HUES48 (cell line): ENCODE measurements at regions not wholly inside any gene's neighbourhood (a gene's known extent, or its start where the extent isn't known, plus 50 kb on each side); places are given as distances from the start of the nearest gene placed in this dataset.
"Not testable (repeated sequence)": the region's sequence is repeated elsewhere in the genome, so short reads cannot be mapped to it uniquely, and the experiment has no call there.

Experiments
- H3K27ac ChIP-seq: one replicate; pipeline ENCODE4 v1.7.0; 2013; ENCODE audit warnings: low read depth, low read length, inconsistent platforms
- H3K27me3 ChIP-seq: 2 replicates; pipeline ENCODE4 v1.6.1; 2013; ENCODE audit warnings: mild to moderate bottlenecking, low read length; ENCODE audit not compliant: control insufficient read depth, insufficient read depth
- H3K36me3 ChIP-seq: 2 replicates; pipeline ENCODE4 v1.6.1; 2013; ENCODE audit warnings: low read length; ENCODE audit not compliant: control insufficient read depth, insufficient read depth
- H3K4me1 ChIP-seq: 2 replicates; pipeline ENCODE4 v1.6.1; 2013; ENCODE audit warnings: mild to moderate bottlenecking, low read length; ENCODE audit not compliant: control insufficient read depth, insufficient read depth
- H3K4me3 ChIP-seq: 2 replicates; pipeline ENCODE4 v1.5.1; 2013; ENCODE audit warnings: mild to moderate bottlenecking, low read depth, low read length
- H3K9ac ChIP-seq: 2 replicates; pipeline ENCODE4 v1.6.1; 2013; ENCODE audit warnings: mild to moderate bottlenecking, low read depth, low read length, moderate library complexity
- H3K9me3 ChIP-seq: 2 replicates; pipeline ENCODE4 v1.6.1; 2013; ENCODE audit warnings: low read length; ENCODE audit not compliant: control insufficient read depth, insufficient read depth

DNA sequence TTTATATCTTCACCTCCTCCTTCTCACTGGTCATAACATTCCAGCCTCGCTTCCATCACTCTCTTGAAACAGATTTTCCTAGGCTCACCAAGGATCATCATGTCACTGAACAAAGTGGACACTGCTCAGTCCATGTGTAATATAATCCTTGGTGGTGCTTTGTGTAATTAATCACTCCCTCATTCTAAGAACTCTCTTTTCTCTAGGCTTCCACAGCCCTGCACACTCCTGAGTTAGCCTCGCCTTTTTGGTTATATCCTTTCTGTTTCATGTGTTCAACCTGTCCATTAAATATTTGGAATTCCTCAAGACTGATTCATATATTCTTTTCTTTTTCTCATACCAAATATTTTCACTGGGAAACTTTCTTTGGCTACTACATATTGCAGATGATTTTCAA is 440.8 kb downstream of the PYDC2 start:
- Histone ChIP-seq H3K4me3 (no peak overlapping the region), H3K36me3 (no peaks in the 10 kb centered on the region), H3K4me1 (no peaks in the 10 kb centered on the region), H3K9me3 (peaks cover 3% of the 10 kb centered on the region; the same call in 1 of the 2 replicates), H3K27ac (no peak overlapping the region), H3K9ac (no peak overlapping the region), H3K27me3 (no peaks in the 10 kb centered on the region)

DNA sequence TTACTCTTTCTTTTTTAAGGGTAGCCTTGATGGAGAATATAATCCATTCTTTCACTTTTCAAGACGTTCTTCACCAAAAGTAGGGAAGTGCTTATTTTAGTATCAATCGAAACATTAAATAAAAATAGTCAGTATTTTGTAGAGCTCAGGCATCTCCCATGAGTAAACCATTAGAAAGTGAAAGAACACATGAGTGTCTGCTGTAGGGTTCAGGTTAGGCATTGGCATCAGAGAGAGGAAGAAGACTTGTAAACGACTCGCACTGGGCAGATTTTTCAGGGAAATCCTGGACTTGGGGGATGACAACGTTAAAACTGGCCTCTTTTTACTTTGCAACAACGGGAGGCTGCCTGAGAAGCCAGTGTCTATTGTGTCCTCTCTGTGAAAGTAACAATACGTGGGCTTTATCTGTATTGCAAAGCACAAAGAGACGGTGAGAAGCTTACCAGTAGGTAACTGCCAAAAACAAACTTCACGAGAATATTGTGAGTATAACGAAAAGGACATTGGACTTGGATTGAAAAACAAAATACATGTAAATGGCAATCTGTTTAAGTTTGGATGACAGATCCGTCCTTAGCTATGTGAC is 451.7 kb downstream of the PYDC2 start:
- Histone ChIP-seq H3K27ac (no peak overlapping the region), H3K36me3 (peaks cover 19% of the 10 kb centered on the region; the same call in 1 of the 2 replicates), H3K4me1 (no peaks in the 10 kb centered on the region), H3K9ac (no peak overlapping the region), H3K4me3 (no peak overlapping the region), H3K9me3 (no peaks in the 10 kb centered on the region), H3K27me3 (no peaks in the 10 kb centered on the region)

DNA sequence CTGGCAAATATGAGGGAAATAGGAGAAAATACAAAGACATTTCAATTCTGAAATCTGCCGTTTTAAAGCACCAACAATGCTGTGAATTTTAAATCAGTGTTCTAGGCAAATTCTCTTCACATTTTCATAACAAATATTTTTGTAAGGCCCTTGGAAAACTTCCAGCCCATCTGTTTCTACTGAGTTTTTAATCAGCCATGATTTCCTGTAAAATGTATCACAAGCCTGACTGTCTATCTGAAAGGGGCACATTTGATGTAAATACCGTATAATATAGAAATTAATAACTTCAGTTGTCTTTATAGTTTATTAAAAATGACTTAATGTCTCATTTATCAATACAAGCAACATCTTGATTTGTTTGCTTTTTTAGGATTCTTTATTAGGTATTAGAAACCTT is 454.7 kb downstream of the PYDC2 start:
- no peak overlapping the region for H3K9ac ChIP-seq
- no peak overlapping the region for H3K27ac ChIP-seq
- no peaks in the 10 kb centered on the region for H3K9me3 ChIP-seq
- H3K36me3 ChIP-seq = peaks cover 19% of the 10 kb centered on the region; the same call in 1 of the 2 replicates
- no peak overlapping the region for H3K4me3 ChIP-seq
- no peaks in the 10 kb centered on the region for H3K27me3 ChIP-seq
- H3K4me1 ChIP-seq = no peaks in the 10 kb centered on the region

DNA sequence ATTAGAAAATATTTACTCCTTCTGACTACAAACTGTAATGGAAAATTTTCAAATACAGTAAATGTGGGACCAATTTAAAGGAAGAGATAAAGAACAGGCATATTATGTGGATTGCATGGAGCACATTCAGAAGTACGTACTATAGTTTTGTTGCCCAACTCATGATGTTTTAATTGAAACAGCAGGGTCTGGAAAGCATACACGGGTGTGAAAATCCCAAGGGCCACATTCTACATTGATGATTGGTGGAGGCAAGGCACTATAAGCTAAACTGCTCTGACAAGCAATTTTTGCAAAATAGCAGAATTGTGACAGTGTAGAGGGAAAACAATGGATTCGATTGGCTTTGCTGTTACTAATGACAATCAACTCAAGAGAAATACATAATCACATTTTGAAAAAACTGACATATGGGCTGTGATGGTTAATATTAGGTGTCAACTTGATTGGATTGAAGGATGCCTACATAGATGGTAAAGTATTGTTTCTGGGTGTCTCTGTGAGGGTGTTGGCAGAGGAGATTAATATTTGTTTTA is 458.6 kb downstream of the PYDC2 start:
- H3K9me3 ChIP-seq = no peaks in the 10 kb centered on the region
- no peak overlapping the region for H3K27ac ChIP-seq
- H3K4me1 ChIP-seq = 0 out of 2 replicates have a peak, but pooled peaks cover 2% of the 10 kb centered on the region
- H3K27me3 ChIP-seq = no peaks in the 10 kb centered on the region
- peaks cover 15% of the 10 kb centered on the region; the same call in 1 of the 2 replicates for H3K36me3 ChIP-seq
- no peak overlapping the region for H3K4me3 ChIP-seq
- no peak overlapping the region for H3K9ac ChIP-seq

DNA sequence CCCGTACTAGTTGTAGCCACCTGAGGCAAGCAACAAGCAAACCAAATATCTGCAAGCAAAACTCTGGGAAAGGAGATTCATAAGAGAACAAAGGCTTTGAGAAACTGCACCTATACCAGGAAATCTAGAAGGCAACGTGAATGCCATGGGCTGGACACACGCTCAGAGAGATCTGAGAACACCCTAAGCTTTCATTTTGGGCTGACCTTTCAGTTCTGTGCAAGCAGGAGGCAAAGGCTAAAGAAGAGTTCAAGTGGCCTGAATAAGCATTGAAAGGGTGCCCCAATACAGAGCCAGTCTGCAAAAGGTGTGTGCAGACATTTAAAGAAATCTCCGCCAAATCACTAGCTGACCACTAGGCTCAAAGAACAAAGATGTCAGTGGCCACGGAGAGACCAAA is 461.6 kb downstream of the PYDC2 start:
- Histone ChIP-seq H3K4me1 (peaks cover 16% of the 10 kb centered on the region), H3K4me3 (no peak overlapping the region), H3K36me3 (no peaks in the 10 kb centered on the region)

DNA sequence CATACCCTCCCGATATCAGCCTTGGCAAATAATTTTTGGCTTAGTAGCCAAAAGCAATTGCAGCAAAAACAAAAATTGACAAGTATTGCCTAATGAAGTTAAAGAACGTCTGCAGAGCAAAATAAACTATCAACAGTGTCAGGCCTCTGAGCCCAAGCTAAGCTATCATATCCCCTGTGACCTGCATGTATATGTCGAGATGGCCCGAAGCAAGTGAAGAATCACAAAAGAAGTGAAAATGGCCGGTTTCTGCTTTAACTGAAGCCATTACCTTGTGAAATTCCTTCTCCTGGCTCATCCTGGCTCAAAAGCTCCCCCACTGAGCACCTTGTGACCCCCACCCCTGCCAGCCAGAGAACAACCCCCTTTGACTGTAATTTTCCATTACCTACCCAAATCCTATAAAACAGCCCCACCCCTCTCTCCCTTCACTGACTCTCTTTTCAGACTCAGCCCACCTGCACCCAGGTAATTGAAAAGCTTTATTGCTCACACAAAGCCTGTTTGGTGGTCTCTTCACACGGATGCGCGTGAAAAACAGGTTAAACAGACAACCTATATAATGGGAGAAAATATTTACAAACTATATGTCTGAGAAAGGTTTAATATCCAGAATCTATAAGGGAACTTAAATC is 466.3 kb downstream of the PYDC2 start:
- not testable (repeated sequence) for H3K9me3 ChIP-seq, H3K36me3 ChIP-seq, H3K27me3 ChIP-seq
- H3K27ac ChIP-seq = peak overlapping the region; percentile 59
- H3K4me3 ChIP-seq = peak overlapping the region; percentile 65
- H3K4me1 ChIP-seq = peaks cover 21% of the 10 kb centered on the region
- H3K9ac ChIP-seq = peak overlapping the region; percentile 85

More for the DNA sequence above, 461.6 kb downstream of the PYDC2 start:
- Histone ChIP-seq H3K27me3 (no peaks in the 10 kb centered on the region), H3K9ac (no peak overlapping the region), H3K9me3 (no peaks in the 10 kb centered on the region), H3K27ac (no peak overlapping the region)

DNA sequence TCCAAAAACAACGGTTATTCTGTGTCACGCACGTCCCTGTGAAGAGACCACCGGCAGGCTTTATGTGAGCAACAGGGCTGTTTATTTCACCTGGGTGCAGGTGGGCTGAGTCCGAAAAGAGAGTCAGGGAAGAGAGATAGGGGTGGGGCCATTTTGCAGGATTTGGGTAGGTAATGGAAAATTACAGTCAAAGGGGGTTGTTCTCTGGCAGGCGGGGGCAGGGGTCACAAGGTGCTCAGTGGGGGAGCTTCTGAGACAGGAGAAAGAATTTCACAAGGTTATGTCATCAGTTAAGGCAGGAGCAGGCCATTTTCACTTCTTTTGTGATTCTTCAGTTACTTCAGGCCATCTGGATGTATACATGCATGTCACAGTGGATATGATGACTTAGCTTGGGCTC is 467.0 kb downstream of the PYDC2 start:
- H3K36me3 ChIP-seq, H3K9me3 ChIP-seq, H3K27me3 ChIP-seq, H3K4me3 ChIP-seq: not testable (repeated sequence)
- Histone ChIP-seq H3K4me1 (peaks cover 21% of the 10 kb centered on the region), H3K27ac (peak overlapping the region; percentile 42), H3K9ac (peak overlapping the region; percentile 35; the same call in 1 of the 2 replicates)

DNA sequence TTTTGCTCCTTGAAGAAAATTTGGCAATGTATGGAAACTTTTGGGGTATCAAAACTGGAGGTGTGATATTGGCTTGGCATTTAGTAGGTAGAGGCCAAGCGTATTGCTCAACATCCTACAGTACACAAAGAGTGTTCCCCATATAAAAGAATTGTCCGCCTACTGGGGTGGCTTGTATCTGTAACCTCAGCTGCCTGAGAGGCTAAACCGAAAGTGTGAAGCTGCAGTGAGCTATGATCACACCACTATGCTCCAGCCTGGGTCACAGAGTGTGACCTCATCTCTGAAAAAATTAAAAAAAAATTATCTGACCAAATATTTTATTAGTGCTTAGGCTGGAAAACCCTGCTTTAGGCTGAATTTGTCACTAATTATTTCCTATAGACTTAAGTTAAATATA is 483.9 kb downstream of the PYDC2 start:
- peaks cover 6% of the 10 kb centered on the region; the same call in 1 of the 2 replicates for H3K4me1 ChIP-seq
- H3K9me3 ChIP-seq = no peaks in the 10 kb centered on the region
- no peaks in the 10 kb centered on the region for H3K27me3 ChIP-seq

DNA sequence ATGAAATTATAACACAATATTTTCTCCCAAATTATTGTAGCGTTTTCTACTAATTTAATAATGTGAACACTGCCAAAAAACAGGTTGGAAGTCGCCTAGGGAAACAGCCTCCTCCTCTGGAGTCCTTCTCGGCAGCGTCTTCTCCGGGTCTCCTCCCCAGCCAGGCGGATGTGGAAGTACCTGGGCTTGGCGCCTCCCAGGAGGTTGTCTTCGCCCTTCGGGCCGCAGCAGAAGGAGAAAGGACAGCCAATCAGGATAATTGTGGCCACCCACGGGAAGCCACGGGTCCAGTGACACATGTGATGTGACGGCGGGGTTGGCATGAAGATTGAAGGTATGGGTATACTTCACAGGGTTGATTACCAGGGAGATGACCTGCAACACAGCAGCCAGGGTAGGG is 491.2 kb downstream of the PYDC2 start:
- H3K4me1 ChIP-seq = no peaks in the 10 kb centered on the region
- H3K9me3 ChIP-seq = no peaks in the 10 kb centered on the region
- no peaks in the 10 kb centered on the region for H3K36me3 ChIP-seq
- H3K9ac ChIP-seq = no peak overlapping the region
- H3K27me3 ChIP-seq = no peaks in the 10 kb centered on the region
- no peak overlapping the region for H3K4me3 ChIP-seq
- no peak overlapping the region for H3K27ac ChIP-seq

More for the DNA sequence above, 483.9 kb downstream of the PYDC2 start:
- H3K36me3 ChIP-seq = no peaks in the 10 kb centered on the region
- H3K4me3 ChIP-seq = no peak overlapping the region
- H3K9ac ChIP-seq = no peak overlapping the region
- H3K27ac ChIP-seq = no peak overlapping the region

DNA sequence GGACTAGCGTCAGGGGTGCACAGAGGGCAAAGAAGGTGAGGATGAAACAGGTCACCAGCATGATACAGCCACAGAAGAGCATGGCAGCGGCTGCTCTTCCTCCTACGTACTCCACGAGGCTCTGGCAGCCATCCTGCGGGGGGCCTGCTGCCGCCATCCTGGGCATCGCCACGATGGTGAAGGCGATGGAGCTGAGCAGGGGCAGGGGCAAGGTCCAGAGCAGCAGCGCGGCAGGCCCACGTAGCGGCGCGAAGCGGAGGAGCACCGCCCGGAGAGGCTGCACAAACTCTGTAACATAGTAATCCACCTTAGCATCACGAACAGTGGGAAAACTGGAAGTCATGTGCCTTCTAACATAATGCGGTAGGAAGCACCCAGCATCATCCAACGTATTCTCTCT is 491.6 kb downstream of the PYDC2 start:
- no peaks in the 10 kb centered on the region for H3K27me3 ChIP-seq
- no peak overlapping the region for H3K4me3 ChIP-seq
- no peak overlapping the region for H3K27ac ChIP-seq
- H3K9ac ChIP-seq = no peak overlapping the region
- H3K36me3 ChIP-seq = no peaks in the 10 kb centered on the region
- no peaks in the 10 kb centered on the region for H3K4me1 ChIP-seq
- no peaks in the 10 kb centered on the region for H3K9me3 ChIP-seq

DNA sequence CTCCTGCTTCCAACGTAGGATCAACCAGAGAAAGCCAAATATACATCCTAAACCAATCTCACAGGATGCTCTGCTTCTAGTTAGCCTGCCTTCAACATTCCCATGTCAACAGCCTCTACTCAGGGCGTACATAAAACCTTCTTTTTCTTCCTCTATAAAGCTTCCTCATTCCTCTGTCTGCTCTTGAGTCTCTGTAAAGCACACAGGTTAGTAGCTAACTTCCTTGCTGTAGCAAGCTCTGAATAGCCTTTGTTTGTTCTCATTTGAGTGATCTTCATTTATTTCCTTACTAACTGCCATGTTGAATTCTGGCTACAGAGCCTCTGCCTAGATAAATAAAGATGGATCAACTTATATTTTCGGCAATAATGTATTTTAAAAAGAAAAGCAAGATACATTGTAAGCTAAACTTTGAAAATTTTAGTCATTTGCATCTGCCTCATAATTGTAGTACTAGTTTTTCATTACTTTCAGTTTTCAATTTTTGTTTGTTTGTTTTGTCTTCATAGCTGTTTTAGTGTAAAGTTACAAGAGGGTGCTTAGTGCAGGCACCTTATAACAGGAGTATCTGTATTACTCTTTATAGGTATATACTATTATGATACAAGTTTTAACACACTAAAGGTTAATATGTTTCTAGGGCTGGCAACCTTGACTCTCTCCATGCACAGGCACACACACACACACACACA is 498.2 kb downstream of the PYDC2 start:
- Histone ChIP-seq H3K4me1 (peaks cover 43% of the 10 kb centered on the region), H3K36me3 (no peaks in the 10 kb centered on the region), H3K27ac (no peak overlapping the region), H3K27me3 (no peaks in the 10 kb centered on the region), H3K9me3 (no peaks in the 10 kb centered on the region), H3K4me3 (no peak overlapping the region), H3K9ac (no peak overlapping the region)
